A549 (cell line): ENCODE measurements at regions not wholly inside any gene's neighbourhood (a gene's known extent, or its start where the extent isn't known, plus 50 kb on each side); places are given as distances from the start of the nearest gene placed in this dataset.

Experiments
- ATAC-seq, 2 experiments: fragments of 200-7000 bp in 1 of 2; fragments of >200 bp in 1 of 2; cut with Nextera tagmentation in 1 of 2; cut with Tn5 transposase in 1 of 2; 3 replicates each; pipeline versions ENCODE4 v1.8.0 to v1.9.1; 2018 to 2020; ENCODE audit warnings: mild to moderate bottlenecking in 1 of 2, moderate library complexity in 1 of 2
- CTCF ChIA-PET: fragments of 300-600 bp; sonication (Branson Sonifier 250); formaldehyde crosslinking; extraction: SDS; loops from one replicate; lab custom pipeline; 2021; ENCODE audit warnings: antibody characterized with exemption, inconsistent platforms; lab: Yijun Ruan, JAX
- POLR2A ChIA-PET: fragments of 350-600 bp; formaldehyde crosslinking; extraction: SDS; loops from one replicate; lab custom pipeline; 2021; ENCODE audit warnings: antibody characterized with exemption, inconsistent platforms; lab: Yijun Ruan, JAX
- DNase-seq, 2 experiments: peaks; one replicate each; pipeline versions ENCODE4 v3.0.0 to v3.0.0-alpha.2; 2011 to 2016; ENCODE audit warnings: low read depth in 1 of 2, low spot score in 1 of 2
- FAIRE-seq: peaks from 2 replicates; lab custom pipeline; 2011; peaks lifted over from hg19 to GRCh38; lab: Jason Lieb, UNC
- H3K27ac ChIP-seq, 2 experiments: fragments of >200 bp; sonication (Bioruptor Twin); formaldehyde crosslinking; 3 replicates each; pipeline ENCODE4 v1.5.1; 2016 to 2017
- H3K4me1 ChIP-seq: fragments of >200 bp; sonication (Bioruptor Twin); formaldehyde crosslinking; 3 replicates; pipeline ENCODE4 v1.6.1; 2016
- H3K4me2 ChIP-seq: fragments of >200 bp; sonication (Bioruptor Twin); formaldehyde crosslinking; 3 replicates; pipeline ENCODE4 v1.6.1; 2016
- H3K4me3 ChIP-seq: fragments of >200 bp; sonication (Bioruptor Twin); formaldehyde crosslinking; 3 replicates; pipeline ENCODE4 v1.5.1; 2016
- H3K9me3 ChIP-seq: fragments of >200 bp; sonication (Bioruptor Twin); formaldehyde crosslinking; 3 replicates; pipeline ENCODE4 v1.6.1; 2016
- BHLHE40 ChIP-seq: IDR thresholded peaks from 2 replicates; pipeline ENCODE4 v1.6.1; 2012; ENCODE audit warnings: low read depth, low read length, inconsistent platforms
- CEBPB ChIP-seq, 2 experiments: fragments of >200 bp in 1 of 2; sonication (Bioruptor Twin) in 1 of 2; formaldehyde crosslinking in 1 of 2; IDR thresholded peaks; 2 replicates each; pipeline ENCODE4 v1.6.1; 2012 to 2016
- CHD2 ChIP-seq: fragments of 150-350 bp; IDR thresholded peaks from 2 replicates; pipeline ENCODE4 v1.6.1; 2014; ENCODE audit warnings: low read length; ENCODE audit not compliant: partially characterized antibody
- CHD4 ChIP-seq: fragments of 200-600 bp; sonication (generic); IDR thresholded peaks from 2 replicates; pipeline ENCODE4 v1.6.1; 2016; ENCODE audit warnings: antibody characterized with exemption, mild to moderate bottlenecking, borderline replicate concordance
- EHF ChIP-seq: fragments of 250-450 bp; sonication (Bioruptor Pico); IDR thresholded peaks from 2 replicates; pipeline ENCODE4 v1.5.0; 2020; ENCODE audit warnings: mild to moderate bottlenecking
- EHMT2 ChIP-seq: fragments of 200-600 bp; sonication (generic); IDR thresholded peaks from 2 replicates; pipeline ENCODE4 v1.6.1; 2016; ENCODE audit warnings: antibody characterized with exemption, low read depth, mild to moderate bottlenecking, moderate library complexity
- ESRRA ChIP-seq: fragments of 150-350 bp; IDR thresholded peaks from 2 replicates; pipeline ENCODE4 v1.6.1; 2014; ENCODE audit warnings: mild to moderate bottlenecking, low read length, borderline replicate concordance
- FOSB ChIP-seq: fragments of 250-450 bp; sonication (Bioruptor Pico); IDR thresholded peaks from 2 replicates; pipeline ENCODE4 v1.5.0; 2020; ENCODE audit warnings: mild to moderate bottlenecking, moderate library complexity
- GATA3 ChIP-seq: IDR thresholded peaks from 2 replicates; pipeline ENCODE4 v1.6.1; 2012; ENCODE audit warnings: borderline replicate concordance
- HOXA7 ChIP-seq: fragments of 250-450 bp; sonication (Bioruptor Pico); IDR thresholded peaks from 2 replicates; pipeline ENCODE4 v1.5.0; 2020; ENCODE audit warnings: mild to moderate bottlenecking, moderate library complexity
- JUNB ChIP-seq: fragments of >200 bp; sonication (Bioruptor Twin); formaldehyde crosslinking; IDR thresholded peaks from 2 replicates; pipeline ENCODE4 v1.6.1; 2016
- KDM1A ChIP-seq: fragments of 200-600 bp; sonication (generic); IDR thresholded peaks from 2 replicates; pipeline ENCODE4 v1.6.1; 2016; ENCODE audit warnings: low read depth, mild to moderate bottlenecking
- MAX ChIP-seq: IDR thresholded peaks from 2 replicates; pipeline ENCODE4 v1.6.1; 2012
- NPAS2 ChIP-seq: fragments of 250-450 bp; sonication (Bioruptor Pico); IDR thresholded peaks from 2 replicates; pipeline ENCODE4 v1.8.0; 2022; ENCODE audit warnings: mild to moderate bottlenecking, moderate library complexity, borderline replicate concordance
- PHF8 ChIP-seq: fragments of 200-600 bp; sonication (generic); IDR thresholded peaks from 2 replicates; pipeline ENCODE4 v1.6.1; 2016; ENCODE audit warnings: low read depth, mild to moderate bottlenecking, antibody characterized with exemption, moderate library complexity, borderline replicate concordance
- RCOR1 ChIP-seq: fragments of 150-350 bp; IDR thresholded peaks from 2 replicates; pipeline ENCODE4 v1.6.1; 2014; ENCODE audit warnings: antibody characterized with exemption, low read length, low read depth
- REST ChIP-seq: fragments of 200-600 bp; sonication (generic); IDR thresholded peaks from 2 replicates; pipeline ENCODE4 v1.6.1; 2016; ENCODE audit warnings: antibody characterized with exemption, mild to moderate bottlenecking, moderate library complexity
- SMC3 ChIP-seq: fragments of >200 bp; sonication (Bioruptor Twin); formaldehyde crosslinking; IDR thresholded peaks from 3 replicates; pipeline ENCODE4 v1.6.1; 2018; ENCODE audit warnings: inconsistent platforms
- TFCP2L1 ChIP-seq: fragments of 250-450 bp; sonication (Bioruptor Pico); IDR thresholded peaks from 2 replicates; pipeline ENCODE4 v1.5.0; 2021; ENCODE audit warnings: mild to moderate bottlenecking
- TP53 ChIP-seq: fragments of 250-450 bp; sonication (Bioruptor Pico); IDR thresholded peaks from 2 replicates; pipeline ENCODE4 v1.5.0; 2021; ENCODE audit warnings: mild to moderate bottlenecking, moderate library complexity
- ZNF302 ChIP-seq: fragments of 250-450 bp; sonication (Bioruptor Pico); IDR thresholded peaks from 2 replicates; pipeline ENCODE4 v1.9.0; 2021; ENCODE audit warnings: inconsistent platforms, mild to moderate bottlenecking, moderate library complexity
- ZSCAN20 ChIP-seq: fragments of 250-450 bp; sonication (Bioruptor Pico); IDR thresholded peaks from 2 replicates; pipeline ENCODE4 v1.8.0; 2022; ENCODE audit warnings: mild to moderate bottlenecking, moderate library complexity
- WGBS: methylation state at CpG from one replicate; pipeline ENCODE4 v1.1.6; 2017; ENCODE audit errors: missing lambda C conversion rate; 5-methylcytosine and 5-hydroxymethylcytosine counted together
- TF ChIP-seq, protein P1 (sequence below): fragments of >200 bp; sonication (Bioruptor Twin); formaldehyde crosslinking; IDR thresholded peaks from 3 replicates; pipeline ENCODE4 v1.5.1; 2016
- TF ChIP-seq, protein P2 (sequence below): fragments of 250-450 bp; sonication (Bioruptor Pico); IDR thresholded peaks from 2 replicates; pipeline ENCODE4 v1.5.0; 2021; ENCODE audit warnings: mild to moderate bottlenecking, moderate library complexity, borderline replicate concordance
- TF ChIP-seq, protein P3 (sequence below): fragments of 250-450 bp; sonication (Bioruptor Pico); IDR thresholded peaks from 2 replicates; pipeline ENCODE4 v1.5.0; 2020; ENCODE audit warnings: low read depth, mild to moderate bottlenecking, moderate library complexity

- H3K4me2 ChIP-seq: no peak overlapping the region
- DNase-seq (no peak), FAIRE-seq (no peak), ATAC-seq (no peak)
- H3K4me1 ChIP-seq: no peaks in the 10 kb centered on the region
- ChIA-PET CTCF (interaction anchor here (0.6 kb wide), 1 partner anchor 811 kb away, joined by 3 read pairs; no protein-coding TSS in a partner anchor), POLR2A (no interaction called here)
- no peak overlapping the region for H3K27ac ChIP-seq
- TF ChIP-seq ZSCAN20 (CRISPR knock-in tag) (no peak), PHF8 (no peak), CHD2 (no peak), EHF (no peak), EHMT2 (no peak), GATA3 (no peak), NPAS2 (CRISPR knock-in tag) (no peak), ESRRA (no peak), TP53 (CRISPR knock-in tag) (no peak), CEBPB (IDR thresholded peaks at IDR 0.05) (no peak), KDM1A (no peak), REST (no peak), MAX (no peak), TFCP2L1 (CRISPR knock-in tag) (no peak)
- TF ChIP-seq, protein P1, sequence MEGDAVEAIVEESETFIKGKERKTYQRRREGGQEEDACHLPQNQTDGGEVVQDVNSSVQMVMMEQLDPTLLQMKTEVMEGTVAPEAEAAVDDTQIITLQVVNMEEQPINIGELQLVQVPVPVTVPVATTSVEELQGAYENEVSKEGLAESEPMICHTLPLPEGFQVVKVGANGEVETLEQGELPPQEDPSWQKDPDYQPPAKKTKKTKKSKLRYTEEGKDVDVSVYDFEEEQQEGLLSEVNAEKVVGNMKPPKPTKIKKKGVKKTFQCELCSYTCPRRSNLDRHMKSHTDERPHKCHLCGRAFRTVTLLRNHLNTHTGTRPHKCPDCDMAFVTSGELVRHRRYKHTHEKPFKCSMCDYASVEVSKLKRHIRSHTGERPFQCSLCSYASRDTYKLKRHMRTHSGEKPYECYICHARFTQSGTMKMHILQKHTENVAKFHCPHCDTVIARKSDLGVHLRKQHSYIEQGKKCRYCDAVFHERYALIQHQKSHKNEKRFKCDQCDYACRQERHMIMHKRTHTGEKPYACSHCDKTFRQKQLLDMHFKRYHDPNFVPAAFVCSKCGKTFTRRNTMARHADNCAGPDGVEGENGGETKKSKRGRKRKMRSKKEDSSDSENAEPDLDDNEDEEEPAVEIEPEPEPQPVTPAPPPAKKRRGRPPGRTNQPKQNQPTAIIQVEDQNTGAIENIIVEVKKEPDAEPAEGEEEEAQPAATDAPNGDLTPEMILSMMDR: no peak
- TF ChIP-seq, protein P2, sequence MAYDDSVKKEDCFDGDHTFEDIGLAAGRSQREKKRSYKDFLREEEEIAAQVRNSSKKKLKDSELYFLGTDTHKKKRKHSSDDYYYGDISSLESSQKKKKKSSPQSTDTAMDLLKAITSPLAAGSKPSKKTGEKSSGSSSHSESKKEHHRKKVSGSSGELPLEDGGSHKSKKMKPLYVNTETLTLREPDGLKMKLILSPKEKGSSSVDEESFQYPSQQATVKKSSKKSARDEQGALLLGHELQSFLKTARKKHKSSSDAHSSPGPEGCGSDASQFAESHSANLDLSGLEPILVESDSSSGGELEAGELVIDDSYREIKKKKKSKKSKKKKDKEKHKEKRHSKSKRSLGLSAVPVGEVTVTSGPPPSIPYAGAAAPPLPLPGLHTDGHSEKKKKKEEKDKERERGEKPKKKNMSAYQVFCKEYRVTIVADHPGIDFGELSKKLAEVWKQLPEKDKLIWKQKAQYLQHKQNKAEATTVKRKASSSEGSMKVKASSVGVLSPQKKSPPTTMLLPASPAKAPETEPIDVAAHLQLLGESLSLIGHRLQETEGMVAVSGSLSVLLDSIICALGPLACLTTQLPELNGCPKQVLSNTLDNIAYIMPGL (CRISPR knock-in tag): no peak
- WGBS: 0% methylated on average over 2 of the region's 2 CpGs
- H3K4me3 ChIP-seq: no peak overlapping the region
- H3K9me3 ChIP-seq: no peaks in the 10 kb centered on the region
Measured at GRCh38 chr5:167402671-167403070, 888.8 kb upstream of the WWC1 start.

GRCh38 chr5:167406513-167406912, 884.9 kb upstream of the WWC1 start:
- Histone ChIP-seq H3K27ac (no peak overlapping the region), H3K4me3 (no peak overlapping the region), H3K4me2 (no peak overlapping the region), H3K9me3 (no peaks in the 10 kb centered on the region), H3K4me1 (no peaks in the 10 kb centered on the region)
- ChIA-PET POLR2A (no interaction called here), CTCF (no interaction called here)
- ATAC-seq (no peak), DNase-seq (no peak), FAIRE-seq (no peak)
- TF ChIP-seq CHD4 (no peak), RCOR1 (no peak), EHMT2 (no peak), SMC3 (no peak), HOXA7 (CRISPR knock-in tag) (no peak), BHLHE40 (no peak), ZNF302 (CRISPR knock-in tag) (no peak), ESRRA (no peak), JUNB (no peak), FOSB (CRISPR knock-in tag) (no peak), TP53 (CRISPR knock-in tag) (no peak)
- TF ChIP-seq, protein P3, sequence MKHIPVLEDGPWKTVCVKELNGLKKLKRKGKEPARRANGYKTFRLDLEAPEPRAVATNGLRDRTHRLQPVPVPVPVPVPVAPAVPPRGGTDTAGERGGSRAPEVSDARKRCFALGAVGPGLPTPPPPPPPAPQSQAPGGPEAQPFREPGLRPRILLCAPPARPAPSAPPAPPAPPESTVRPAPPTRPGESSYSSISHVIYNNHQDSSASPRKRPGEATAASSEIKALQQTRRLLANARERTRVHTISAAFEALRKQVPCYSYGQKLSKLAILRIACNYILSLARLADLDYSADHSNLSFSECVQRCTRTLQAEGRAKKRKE: no peak
- TF ChIP-seq, protein P1: no peak
- TF ChIP-seq, protein P2 (CRISPR knock-in tag): no peak
